GM11168 (cell line): ENCODE measurements at regions not wholly inside any gene's neighbourhood (a gene's known extent, or its start where the extent isn't known, plus 50 kb on each side); places are given as distances from the start of the nearest gene placed in this dataset.

ENCODE experiments used
- in situ Hi-C: fragments of 300-500 bp; cut with MboI; formaldehyde crosslinking; loops from one replicate; pipeline ENCODE4 v1.12.0; 2022; ENCODE audit warnings: low sequenced_read_pairs; ENCODE audit not compliant: unreplicated experiment

DNA sequence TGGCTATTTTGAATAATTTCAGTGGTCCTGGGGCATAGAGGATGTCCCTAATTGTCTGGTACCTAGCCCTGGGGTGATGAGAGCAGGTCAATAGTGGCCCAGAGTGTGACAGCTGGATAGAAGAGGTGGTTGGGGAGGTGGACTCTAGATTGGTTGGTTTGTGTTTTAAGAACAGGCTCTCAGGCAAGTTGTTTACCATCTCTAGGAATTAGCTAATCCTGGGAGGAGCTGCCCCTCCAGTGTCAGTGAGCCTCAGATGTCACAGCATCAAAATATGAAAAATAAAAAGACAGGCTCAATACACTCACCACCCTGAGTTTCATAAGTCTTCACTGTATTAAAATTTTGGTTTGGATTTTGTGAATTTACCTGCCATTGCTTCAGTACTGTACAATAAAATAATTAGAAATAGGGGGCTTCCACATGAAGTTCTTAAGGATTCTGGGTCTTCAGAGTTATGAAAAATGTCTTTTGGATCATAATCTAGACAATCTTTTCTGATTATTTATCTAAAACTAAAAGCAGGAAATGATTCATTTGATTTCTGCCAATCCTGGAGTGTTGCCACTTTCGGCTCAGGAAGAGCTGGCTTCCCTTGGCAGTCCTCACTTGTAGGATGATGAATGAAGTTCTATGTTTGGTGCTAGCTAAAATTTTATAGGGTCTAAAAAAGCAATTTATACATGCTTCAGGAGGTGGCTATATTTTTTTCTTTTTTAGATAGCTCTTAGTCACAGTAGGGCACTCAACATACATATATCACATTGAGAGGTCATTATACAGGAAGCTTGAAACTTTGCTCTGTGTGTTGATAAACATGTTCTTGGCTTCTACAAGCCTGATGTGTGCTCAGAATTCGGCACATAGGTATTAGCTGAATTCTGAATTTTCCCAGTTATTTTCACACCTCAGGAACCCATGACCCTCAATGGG is 395.1 kb downstream of the RAB28 start:
- in situ Hi-C loops = no loop called here

DNA sequence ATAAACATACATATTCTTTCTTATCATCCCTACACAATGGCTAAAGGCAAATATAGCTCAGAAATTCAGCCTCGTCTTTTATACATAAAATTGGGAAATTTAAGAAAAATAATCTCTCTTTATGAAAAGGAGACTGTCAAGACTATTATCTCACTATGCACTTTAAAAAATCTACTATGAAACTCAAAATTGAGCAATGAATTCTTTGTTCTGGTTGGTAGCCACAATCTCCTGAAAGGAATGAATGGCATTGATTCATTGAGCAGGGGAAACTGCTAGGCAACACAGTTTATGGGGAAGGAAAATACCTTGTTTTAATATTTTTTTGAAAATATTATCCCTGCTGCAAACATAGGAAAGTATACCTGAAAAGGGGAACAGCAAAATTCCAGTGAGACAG is 397.1 kb downstream of the RAB28 start:
- in situ Hi-C loops = no loop called here

DNA sequence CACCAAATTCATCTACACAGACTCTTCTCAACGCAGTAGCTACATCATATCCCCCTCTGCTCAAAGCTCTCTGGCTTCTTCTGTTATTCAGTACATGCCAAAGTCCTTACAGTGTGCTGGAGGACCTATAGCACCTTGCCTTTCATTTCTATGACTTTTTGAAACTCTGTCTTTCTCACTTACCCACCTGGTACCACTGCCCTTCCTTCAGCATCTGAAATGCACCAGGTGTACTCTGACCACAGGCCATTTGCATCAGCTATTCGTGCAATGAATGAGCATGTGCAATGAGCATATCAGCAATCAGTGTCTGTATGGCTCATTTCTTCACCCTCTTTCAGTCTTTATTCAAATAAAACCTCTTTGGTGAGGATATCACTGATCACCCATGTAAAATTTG is 399.9 kb downstream of the RAB28 start:
- in situ Hi-C loops = no loop called here

DNA sequence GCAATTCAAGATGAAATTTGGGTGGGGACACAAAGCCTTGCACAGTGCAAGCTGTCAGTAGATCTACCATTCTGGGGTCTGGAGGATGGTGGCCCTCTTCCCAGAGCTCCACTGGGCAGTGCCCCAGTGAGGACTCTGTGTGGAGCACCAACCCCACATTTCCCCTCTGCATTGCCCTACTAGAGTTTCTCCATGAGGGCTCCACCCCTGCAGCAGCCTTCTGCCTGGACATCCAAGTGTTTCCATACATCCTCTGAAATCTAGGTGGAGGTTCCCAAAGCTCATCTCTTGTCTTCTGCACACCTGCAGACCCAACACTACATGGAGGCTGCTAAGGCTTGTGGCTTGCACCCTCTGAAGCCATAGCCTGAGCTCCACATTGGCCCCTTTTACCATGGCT is 402.3 kb downstream of the RAB28 start:
- in situ Hi-C loops = no loop called here

DNA sequence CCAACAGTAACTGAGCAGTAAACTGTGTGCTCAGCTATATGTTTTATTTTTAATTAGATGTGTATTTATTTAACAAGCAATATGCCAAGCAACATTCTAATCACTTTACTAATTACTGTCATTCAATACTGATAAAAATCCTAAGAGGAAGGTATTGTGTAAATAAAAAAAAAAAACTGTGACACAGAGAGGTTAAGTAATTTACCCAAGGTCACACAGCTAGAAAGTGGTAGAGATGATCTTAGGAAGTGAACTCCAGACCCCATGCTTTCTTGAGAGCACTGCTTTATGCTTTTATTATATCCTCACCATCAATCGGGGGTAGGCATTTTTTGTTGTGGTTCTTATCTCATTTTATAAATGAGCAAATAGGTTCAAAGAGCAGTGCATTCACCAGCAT is 417.1 kb downstream of the RAB28 start:
- in situ Hi-C loops = no loop called here

DNA sequence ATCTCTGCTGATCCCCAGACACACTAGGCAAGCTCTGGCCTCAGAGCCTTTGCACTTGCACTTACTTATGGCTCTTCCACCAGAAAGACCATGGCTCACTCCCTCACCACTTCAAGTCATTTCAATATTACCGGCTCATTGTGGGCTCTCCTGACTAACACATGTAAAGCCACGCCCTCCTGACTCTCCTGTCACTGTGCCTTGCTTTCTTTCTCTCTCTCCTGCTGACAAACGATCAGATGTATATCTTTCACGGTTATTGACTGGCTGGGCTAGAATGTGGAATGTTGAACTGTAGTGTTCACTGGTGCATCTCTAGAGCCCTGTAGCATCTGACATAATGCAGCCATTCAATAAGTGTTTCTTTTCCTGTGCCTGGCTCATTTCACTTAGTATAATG is 425.1 kb downstream of the RAB28 start:
- in situ Hi-C loops = no loop called here

DNA sequence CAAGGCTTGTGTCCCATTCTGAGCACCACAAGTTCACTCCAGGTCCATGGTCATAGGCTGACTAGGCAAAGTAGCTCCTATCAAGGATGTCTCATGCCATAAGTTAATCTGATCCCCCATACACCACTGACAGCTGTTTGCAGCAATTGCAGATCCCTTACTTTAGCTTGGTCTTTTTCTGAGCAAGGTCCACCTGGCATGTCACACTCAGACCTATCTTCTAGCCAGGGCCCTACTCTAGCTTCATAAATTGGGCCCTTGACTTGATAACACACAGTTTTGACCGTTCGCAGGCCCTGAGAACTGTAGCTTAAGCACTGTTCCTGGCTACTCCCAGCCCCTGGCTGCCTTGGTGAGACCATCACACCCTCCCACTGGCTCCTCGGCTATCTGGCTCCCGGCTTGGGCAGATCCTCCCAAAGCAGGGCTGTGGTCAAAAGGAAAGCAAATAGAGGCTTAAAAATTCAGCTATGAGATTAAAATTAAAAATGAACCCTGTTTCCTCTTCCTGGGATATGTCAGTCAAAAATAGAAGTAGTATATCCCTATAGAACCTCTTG is 427.4 kb downstream of the RAB28 start:
- in situ Hi-C loops = no loop called here

DNA sequence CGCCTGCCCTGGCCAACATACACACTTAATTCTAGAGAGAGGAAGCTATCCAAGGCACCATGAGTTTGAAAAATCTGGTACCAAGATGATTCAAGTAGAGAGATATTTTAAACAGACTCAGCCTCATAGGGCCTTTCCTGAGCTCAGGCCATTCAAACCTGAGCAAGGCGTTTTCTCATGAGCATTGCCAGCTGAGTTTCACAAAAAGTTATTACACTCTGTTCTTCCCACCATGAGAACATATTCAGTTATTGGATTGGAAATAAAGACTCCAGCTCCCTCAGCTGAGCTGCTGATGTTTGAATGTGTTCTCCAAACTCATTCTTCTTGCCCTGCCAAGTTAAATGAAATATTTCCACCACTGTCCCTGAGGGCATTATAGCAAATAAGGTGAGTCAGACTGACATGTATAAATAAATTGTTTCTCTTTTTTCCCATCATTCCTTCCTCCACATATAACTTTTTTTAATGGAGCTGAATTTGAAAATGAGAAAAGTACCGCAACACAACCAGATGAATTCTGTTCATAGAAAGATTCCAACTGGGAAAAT is 429.6 kb downstream of the RAB28 start:
- in situ Hi-C loops = no loop called here

DNA sequence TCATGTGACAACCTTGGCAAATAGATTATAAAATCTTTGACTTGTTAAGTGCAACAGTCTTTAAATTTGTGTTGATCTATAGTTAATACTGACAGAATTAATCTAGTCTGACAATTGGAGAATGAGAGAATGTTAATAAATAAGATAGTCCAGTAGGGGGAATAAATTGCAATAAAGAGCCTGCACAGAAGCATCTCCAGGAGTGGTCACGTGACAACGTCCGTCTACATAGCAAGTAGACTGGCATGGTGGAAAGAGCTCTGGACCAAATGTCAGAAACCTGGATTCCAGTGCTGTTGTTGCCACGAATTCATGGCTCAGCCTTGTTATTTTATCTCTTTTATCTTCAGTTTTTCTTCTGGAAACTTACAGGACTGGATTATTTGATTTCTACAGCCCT is 436.5 kb downstream of the RAB28 start:
- in situ Hi-C loops = no loop called here

DNA sequence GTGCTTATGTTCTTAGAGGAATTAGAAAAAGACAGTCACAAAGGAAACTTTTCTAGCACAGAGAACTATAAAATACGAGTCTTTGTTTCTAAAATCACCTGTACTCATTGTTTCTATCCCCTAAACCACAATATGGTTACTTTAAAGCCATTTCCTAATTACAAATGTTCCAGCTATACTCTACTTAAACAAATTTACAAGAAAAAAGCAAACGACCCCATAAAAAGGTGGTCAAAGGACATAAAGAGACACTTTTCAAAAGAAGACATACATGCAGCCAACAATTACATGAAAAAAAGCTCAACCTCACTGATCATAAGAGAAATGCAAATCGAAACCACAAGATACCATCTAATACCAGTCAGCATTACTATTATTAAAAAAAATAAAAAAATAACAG is 447.3 kb downstream of the RAB28 start:
- in situ Hi-C loops = no loop called here

DNA sequence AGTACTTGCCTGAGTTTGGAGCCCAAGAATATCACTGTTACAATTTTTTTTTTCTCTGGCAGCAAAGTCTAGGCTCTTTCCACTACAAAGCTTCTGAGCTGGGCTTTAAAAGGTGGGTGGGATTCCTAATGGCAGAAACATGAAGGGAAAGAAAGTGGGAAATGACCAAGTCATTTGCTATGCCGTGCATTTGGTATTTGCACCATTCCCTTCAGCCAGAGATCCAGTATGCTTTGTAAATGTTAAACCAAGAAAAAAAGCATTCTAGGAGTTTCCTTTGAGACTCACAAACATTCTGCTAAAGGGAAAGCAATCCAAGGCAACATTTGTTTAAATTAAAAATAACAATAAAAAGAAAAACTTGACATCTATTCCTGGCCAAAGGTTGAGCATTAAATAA is 451.2 kb downstream of the RAB28 start:
- in situ Hi-C loops = no loop called here

DNA sequence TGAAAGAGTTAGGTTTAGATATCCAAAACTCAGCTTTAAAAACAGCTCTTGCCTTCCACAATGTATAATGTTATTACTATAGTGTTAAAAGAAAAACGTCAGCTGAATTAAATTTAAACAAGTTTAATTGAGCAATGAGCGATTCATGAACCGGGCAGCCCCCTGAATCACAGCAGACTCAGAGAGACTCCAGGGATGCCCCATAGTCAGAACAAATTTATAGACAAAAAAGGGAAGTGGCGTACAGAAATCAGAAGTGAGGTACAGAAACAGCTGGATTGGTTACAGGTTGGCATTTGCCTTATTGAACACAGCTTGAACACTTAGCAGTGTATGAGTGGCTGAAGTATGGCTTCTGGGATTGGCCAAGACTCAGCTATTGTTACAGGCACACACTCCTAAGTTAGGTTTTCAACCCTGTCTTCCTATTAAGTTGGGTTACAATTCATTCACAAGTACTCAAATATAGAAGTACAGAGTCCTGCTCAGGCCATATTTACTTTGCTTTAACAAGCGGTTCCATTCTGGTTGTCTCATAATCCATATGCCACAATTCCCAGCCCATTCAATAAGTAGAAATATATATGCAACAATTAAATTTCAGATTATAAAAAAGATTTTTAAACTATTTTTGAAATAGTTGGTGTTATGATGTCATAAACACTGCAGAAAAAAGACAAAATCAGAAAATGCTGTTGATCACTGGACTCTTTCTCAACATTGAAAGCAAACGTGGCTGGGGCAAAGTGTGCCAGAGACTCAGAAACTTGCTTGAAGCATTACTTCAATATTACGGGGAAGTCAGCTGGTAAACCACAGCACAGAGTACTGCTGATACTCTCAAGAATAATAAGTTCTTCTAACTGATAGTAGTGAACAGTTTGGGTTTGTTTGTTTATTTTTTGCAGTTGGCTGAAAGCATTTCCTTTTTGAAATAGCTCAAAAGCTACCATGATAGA is 459.7 kb downstream of the RAB28 start:
- in situ Hi-C loops = no loop called here

DNA sequence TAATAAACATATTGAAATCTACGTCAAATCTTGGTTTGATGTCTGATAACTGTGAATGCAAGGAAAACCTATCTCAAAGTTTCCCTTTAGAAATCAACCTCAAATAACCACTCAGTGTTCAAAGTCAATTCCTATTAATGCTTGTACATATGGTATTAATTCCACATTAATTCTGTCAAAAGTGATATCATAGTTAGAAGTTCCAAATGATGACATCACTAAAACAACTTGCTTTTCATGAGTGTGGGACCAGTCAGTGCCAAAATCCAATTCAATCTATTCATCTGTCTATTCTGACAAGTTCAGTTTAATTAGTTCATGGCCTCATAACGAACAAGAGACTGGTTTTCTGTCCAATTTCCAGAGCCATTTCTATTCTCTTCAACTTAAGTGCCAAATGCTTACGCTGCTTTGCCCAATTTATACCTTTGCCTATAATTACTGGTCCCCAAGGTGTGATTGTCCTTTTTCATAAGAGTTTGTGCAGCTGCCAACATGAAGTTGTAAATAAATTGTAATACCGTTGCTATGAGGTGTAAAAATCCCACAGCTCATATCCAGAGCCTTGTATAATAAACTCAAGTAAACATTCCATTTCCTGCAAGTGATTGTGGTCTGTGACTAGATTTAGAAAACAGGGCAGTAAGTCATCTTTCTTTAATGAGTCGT is 476.2 kb downstream of the RAB28 start:
- in situ Hi-C loops = no loop called here

DNA sequence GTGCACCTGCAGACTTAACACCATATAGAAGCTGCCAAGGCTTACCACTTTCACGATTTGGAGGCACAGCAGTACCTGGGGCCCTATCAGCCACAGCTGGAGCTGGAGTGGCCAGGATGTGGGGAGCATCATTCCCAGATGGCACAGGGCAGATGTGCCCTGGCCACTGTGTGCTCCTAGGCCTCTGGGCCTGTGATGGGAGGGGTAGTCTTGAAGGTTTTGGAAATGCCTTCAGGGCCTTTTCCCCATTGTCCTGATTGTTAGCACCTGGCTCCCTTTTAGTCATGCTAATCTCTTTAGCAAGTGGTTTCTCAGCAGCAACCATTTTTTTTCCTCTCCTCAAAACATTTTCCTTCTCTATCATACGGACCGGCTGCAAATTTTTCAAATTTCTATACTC is 490.2 kb downstream of the RAB28 start:
- in situ Hi-C loops = no loop called here

DNA sequence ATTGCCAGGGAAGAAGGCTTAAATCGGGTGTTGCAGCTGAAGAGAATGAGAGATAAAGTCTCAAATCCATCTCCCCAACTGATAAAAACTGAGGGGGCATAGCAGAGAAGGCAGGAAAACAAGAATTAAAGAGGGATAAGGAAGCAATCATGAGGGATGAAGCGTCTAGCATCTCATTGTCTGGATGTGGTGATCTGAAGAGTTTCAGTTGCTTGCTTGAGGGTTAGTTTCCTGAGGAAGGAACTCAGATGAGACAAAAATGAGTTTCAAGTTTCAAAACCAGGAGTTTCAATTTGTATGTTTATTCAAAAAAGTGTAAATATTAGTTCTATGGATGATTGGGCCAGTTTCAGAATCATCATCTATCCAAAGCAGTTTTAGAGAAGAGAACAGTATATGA is 496.9 kb downstream of the RAB28 start:
- in situ Hi-C loops = no loop called here

DNA sequence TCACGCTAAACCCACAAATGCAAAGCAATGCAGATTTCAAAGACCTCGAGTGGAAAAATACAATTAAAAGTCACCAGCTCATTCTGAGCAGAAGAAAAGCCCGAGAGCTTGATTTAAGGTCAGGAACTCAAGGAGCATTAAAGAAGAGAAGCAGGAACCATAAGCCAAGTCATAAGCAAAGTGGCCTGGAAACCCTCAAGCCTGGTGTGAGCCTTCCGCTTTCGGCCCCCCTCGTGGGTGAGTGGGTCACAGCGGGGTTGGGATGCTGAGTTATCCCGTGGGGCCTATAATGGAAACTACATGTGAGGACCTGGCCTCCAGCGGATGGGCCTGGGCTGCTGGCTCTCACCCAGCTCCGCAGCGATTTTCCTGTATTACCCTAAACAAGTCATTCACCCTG is 504.3 kb downstream of the RAB28 start:
- in situ Hi-C loops = no loop called here

DNA sequence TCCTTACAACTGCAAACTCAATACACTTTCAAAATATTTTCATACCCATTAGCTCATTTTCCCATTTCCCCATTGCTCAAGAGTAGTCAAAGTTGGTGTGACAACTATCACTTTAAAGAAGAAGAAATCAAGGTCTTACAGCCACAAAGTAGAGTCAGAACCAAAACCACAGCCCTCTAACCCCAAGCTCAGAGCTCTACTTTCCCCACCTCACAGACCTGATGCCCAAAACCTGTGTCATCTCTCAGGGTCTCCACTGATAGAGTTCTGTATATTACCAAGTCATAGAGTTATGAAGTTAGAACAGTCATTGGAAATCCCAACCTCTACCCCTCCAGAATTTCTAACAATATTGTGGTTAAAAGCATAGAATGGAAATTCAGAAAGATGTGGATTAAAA is 505.8 kb downstream of the RAB28 start:
- in situ Hi-C loops = no loop called here

DNA sequence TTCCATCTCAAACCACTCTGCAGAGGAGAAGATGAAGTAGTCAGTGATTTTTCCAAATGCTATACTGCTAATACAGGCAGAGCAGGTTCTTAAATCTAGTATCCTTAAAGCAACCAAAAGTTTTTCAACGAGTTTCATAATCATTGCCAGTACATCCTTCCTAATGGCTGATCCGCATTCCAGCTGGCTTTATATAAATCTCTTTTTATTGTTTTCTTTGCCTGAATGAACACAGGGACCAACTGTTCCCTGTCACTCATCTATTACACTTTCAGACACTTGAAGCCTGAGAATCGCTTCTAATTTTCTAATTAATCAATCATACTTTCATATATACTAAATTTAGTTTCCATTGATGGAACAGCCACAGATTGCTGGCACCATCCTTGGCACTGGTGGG is 508.6 kb downstream of the RAB28 start:
- in situ Hi-C loops = no loop called here

DNA sequence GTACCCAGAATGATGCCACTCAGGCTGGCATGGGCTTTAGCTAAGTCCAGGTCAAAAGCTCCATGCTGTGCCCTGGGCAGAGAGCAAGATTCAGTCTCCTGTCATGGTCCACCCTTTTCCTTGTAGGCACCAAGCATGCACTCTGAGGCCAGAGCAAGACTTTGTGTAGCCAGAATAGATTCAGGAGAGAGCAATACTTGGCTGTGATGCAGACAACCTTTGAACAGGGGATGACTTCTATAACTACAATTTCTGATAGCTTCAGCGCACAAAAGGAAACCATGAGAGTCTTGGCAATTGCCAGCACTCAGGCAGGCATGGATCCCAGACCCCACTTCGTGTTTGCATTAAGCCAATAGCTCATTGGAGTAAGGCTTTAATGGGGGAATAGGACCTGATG is 510.6 kb downstream of the RAB28 start:
- in situ Hi-C loops = no loop called here

DNA sequence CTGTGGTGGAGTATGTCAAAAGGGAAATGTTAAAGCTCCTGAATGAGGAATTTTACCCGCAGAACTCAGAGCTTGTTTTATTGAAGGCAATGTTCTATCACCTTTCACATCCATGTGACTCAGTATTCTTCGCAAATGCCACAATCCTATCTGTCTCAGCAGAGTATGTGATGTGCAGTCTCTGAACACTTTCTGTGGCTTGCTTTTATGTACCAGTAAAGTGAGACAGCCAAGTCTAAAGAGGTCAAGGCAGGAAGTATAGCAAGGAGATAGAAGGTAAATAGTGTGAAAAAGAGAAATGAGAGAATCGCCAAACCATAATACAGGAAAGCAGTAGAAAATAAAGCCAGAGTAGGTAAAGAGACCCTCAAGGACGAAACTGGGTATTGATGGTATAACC is 515.8 kb downstream of the RAB28 start:
- in situ Hi-C loops = no loop called here
